NCI-H2171 (cell line): ENCODE measurements at regions not wholly inside any gene's neighbourhood (a gene's known extent, or its start where the extent isn't known, plus 50 kb on each side); places are given as distances from the start of the nearest gene placed in this dataset.
"Not testable (repeated sequence)": the region's sequence is repeated elsewhere in the genome, so short reads cannot be mapped to it uniquely, and the experiment has no call there.

ENCODE experiments used
- DNase-seq: peaks from one replicate; lab custom pipeline; 2025; lab: John Stamatoyannopoulos, UW

DNA sequence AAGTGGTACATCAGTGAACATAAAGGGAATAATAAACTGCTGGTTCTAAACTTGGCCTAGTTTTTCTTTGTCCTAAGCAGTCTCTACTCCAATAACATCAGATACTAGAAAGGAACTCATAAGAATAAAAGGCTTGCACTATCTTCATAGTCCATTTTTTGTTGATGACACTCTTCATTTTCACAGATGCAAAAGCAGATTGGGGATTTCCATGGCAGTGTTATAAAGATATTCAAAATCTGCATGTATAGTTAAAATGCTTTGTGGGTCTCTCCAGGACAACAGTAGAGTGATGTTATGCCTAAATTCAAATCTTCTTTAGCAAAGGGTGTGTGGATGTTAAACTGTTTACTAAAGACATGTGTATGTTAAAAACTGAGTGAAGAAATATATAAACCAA, 745.8 kb downstream of the TRHDE start:
- DNase-seq = no peak

- no peak for DNase-seq
Measured at GRCh38 chr12:73053893-73054292, 781.7 kb downstream of the TRHDE start.

DNA sequence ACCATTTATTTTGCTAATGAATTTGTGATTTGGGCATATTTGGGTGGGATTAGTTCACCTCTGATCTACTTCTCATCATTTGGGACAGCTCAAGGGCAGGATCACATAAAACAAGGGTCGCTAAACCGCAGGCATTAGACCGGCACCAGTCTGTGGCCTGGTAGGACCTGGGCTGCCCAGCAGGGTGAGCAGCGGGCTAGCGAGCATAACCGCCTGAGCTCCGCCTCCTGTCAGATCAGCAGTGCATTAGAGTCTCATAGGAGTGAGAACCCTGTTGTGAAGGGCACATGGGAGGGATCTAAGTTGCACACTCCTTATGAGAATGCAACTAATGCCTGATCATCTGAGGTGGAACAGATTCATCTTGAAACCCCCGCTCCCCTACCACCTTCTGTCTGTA, 785.3 kb downstream of the TRHDE start:
- no peak for DNase-seq

DNA sequence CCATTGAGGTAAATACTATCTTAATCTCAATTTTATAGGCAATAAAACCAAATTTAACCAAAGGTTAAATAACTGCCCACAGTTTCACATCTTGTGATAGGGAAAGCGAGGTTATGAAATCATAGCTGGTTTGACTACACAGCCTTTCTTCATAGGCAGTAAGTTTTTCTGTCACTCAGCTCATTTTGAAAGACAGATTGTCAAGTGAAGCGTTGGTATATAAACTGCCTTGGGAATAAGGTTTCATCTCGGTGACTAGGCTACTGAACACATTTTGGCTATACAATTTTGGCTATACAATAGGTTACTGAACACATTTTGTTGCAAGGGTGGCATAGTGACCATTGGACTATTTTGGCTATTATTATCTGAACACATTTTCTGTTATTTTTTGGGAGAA, 793.7 kb downstream of the TRHDE start:
- DNase-seq = no peak

GRCh38 chr12:73067616-73068015, 795.4 kb downstream of the TRHDE start:
- DNase-seq = no peak

GRCh38 chr12:73072214-73072613, 800.0 kb downstream of the TRHDE start:
- no peak for DNase-seq

- no peak for DNase-seq
Measured at GRCh38 chr12:73076760-73077159, 804.6 kb downstream of the TRHDE start.

- no peak for DNase-seq
Measured at GRCh38 chr12:73083736-73084135, 811.6 kb downstream of the TRHDE start.

DNA sequence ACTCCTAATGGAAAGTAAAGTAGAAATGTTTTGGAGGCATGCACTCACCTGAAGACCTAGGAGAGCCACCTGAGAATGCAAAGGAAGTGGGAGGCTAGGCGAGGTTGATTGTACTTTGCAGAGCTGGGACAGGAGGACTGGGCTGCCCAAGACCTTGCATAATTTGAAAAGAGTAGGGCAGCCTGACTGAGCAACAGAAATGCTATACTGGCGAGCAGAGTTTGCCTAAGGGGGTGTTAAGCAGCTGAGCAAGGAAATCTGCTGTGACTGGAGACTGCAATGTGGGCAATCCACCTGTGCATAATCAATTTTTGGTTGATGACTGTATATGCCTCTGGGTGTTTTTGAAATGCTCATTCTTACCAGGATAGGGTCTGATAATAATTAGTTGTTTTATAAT, 834.1 kb downstream of the TRHDE start:
- DNase-seq = no peak

DNA sequence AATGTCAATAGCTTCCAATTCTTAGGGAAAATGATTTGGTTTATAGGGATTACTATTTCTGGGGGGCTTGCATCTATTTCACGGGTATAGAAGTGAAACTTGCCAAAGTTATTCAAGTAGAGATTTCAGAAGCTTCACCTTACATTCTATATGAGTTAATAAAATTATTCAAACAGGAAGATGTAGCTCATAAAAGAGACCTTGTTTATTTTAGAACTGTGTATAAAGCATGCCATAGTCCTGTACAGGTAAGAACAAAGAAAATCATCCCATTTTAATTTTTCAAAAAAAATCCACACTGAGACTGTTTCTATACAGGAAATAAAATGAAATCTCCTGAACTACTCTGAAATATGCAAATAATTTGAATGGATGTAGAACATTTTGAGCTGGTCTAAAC, 834.7 kb downstream of the TRHDE start:
- no peak for DNase-seq

GRCh38 chr12:73110816-73111215, 838.6 kb downstream of the TRHDE start:
- no peak for DNase-seq

- no peak for DNase-seq
Measured at GRCh38 chr12:73112035-73112816, 840.1 kb downstream of the TRHDE start.

GRCh38 chr12:73124480-73124879, 852.3 kb downstream of the TRHDE start:
- no peak for DNase-seq

DNA sequence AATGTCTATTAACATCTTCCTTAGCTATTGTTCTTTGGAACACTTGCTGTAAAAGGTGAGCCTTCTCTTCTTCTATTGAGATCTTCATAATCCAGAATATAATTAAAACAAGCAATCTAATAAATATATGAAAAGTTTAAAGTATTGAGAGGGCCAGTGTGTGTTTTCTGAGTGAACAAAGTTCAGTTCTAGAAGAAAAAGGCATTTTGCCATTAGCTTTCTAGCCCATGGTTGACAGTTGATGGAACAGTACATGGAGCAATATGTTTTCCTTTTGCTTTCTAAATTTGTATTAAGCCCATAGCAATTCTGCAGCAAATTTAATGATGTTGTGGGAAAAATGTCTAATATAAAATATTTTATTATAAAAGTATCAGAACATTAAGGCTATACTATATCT, 853.0 kb downstream of the TRHDE start:
- no peak for DNase-seq

GRCh38 chr12:73136386-73136785, 864.2 kb downstream of the TRHDE start:
- no peak for DNase-seq

DNA sequence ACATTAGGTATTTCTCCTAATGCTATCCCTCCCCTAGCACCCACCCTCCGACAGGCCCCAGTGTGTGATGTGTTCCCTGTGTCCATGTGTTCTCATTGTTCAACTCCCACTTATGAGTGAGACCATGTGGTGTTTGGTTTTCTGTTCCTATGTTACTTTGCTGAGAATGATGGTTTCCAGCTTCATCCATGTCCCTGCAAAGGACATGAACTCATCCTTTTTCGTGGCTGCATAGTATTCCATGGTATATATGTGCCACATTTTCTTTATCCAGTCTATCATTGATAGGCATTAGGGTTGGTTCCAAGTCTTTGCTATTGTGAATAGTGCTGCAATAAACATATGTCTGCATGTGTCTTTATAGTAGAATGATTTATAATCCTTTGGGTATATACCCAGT, 867.5 kb downstream of the TRHDE start:
- DNase-seq = not testable (repeated sequence)

DNA sequence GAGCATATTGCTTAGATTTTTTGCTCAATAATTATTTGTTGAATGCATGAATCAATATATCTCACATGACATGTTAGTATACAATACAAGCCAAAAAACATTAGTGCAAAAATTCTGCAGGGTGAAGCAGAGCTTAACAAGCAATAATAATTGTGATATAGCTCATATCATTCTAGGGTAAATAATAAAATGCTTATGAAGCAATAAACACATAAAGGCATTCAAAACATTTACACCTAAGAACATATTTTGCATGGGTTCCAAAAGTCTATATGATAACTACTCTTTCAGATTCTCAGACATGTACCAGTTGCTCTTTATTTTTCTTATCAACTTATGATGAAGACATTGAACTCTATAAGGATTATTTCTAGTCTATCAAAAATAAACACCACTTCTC, 886.2 kb downstream of the TRHDE start:
- DNase-seq = no peak

GRCh38 chr12:73159954-73160353, 887.8 kb downstream of the TRHDE start:
- no peak for DNase-seq

DNA sequence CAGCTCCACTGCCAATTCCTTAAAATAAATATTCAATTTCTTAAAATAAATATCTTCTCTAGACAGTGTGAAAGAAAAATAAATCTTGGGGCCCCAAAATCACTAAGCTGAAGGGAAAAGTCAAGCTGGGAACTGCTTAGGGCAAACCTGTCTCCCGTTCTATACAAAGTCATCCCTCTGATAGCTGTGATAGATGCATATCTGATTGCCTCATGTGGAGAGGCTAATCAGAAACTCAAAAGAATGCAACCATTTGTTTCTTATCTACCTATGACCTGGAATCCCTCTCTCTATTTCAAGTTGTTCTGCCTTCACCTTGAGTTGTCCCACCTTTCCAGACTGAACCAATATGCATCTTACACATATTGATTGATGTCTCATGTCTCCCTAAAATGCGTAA, 889.8 kb downstream of the TRHDE start:
- no peak for DNase-seq

DNA sequence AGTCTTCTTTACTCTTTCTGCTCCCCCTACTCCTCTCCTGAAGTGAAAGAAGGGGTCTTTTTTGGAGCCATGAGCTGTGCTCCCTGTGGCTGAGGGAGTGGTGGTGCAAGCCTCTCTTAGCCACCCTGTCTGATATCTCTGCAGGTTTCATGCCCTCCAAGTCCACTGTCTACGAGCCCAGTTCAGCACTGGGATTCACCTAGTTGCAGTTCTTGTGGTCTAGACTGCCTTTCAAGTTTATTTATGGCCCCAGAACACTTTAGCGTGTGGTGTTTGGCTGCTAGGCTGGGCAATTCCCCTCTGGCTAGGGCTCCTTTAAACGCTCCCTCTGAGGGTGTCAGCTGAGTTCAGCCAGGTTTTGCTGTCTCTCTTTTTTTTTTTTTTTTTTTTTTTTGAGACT, 908.6 kb downstream of the TRHDE start:
- no peak for DNase-seq

GRCh38 chr12:73181244-73181643, 909.1 kb downstream of the TRHDE start:
- no peak for DNase-seq

GRCh38 chr12:73185403-73185802, 913.2 kb downstream of the TRHDE start:
- DNase-seq = no peak

GRCh38 chr12:73186272-73186671, 914.1 kb downstream of the TRHDE start:
- DNase-seq = no peak

DNA sequence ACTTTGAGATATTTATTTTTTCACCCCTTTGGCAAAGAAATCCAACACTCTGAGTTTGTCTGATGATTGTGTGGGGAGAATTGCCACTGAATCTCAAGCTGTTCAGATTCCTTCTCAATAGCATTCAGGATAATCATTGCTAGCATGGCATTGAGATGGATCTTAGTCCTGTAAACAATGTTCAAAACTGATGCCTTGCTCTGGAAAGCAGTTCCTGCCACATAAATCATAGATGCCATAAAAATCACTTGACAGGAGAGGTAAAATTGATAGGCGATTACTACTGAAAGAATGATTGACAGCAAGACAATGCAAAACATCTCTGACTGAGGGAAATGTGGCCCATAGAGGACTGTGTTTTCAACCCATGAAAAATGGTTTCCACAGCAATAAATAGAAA, 915.6 kb downstream of the TRHDE start:
- DNase-seq = no peak
